ENCODE measurements at regions not wholly inside any gene's neighbourhood (a gene's known extent, or its start where the extent isn't known, plus 50 kb on each side); places are given as distances from the start of the nearest gene placed in this dataset.

- TF ChIP-seq ZBTB33 (IDR thresholded peaks at IDR 0.05) (no peak), RXRA (IDR thresholded peaks at IDR 0.05) (no peak), NR2F2 (IDR thresholded peaks at IDR 0.05) (no peak), YY1 (IDR thresholded peaks at IDR 0.05) (no peak), TAF1 (conservative IDR thresholded peaks at IDR 0.05) (no peak)
Measured at GRCh38 chrX:39633293-39633692, 464.5 kb downstream of the BCOR start (continued).

GRCh38 chrX:39636481-39636880, 461.3 kb downstream of the BCOR start:
- Histone ChIP-seq H3K27ac (ENCODE audit: low read depth in 1 of 2, low read length in 2 of 2) (no peak overlapping the region), H3K4me1 (ENCODE audit: control insufficient read depth in 4 of 4, insufficient read depth in 4 of 4, low read length in 3 of 4) (no peaks in the 10 kb centered on the region), H3K36me3 (ENCODE audit: control insufficient read depth in 4 of 4, insufficient read depth in 3 of 4, low read depth in 1 of 4, low read length in 3 of 4) (no peaks in the 10 kb centered on the region), H3K9me3 (ENCODE audit: control insufficient read depth in 4 of 4, low read length in 3 of 4) (peaks cover 0 to 2% (median 0%) of the 10 kb centered on the region in 4 donors), H3K9ac (ENCODE audit: low read depth in 1 of 2, low read length in 2 of 2) (no peak overlapping the region), H3K4me3 (ENCODE audit: low read depth in 1 of 3, low read length in 3 of 3) (no peak overlapping the region), H3K27me3 (ENCODE audit: control insufficient read depth in 4 of 4, insufficient read depth in 4 of 4, low read length in 3 of 4) (no peaks in the 10 kb centered on the region)
- DNase-seq (ENCODE audit: low spot score): no peak
- WGBS: 87% methylated on average over 3 of the region's 3 CpGs
- TF ChIP-seq EGR1 (IDR thresholded peaks at IDR 0.05; ENCODE audit: low read depth in 2 of 2) (no peak), TAF1 (conservative IDR thresholded peaks at IDR 0.05) (no peak), CTCF (IDR thresholded peaks at IDR 0.05; ENCODE audit: low read depth, low read length, missing input control) (no peak), JUND (IDR thresholded peaks at IDR 0.05) (no peak), RAD21 (IDR thresholded peaks at IDR 0.05) (no peak), YY1 (IDR thresholded peaks at IDR 0.05) (no peak), HNF4A (conservative IDR thresholded peaks at IDR 0.05) (no peak), HNF4G (IDR thresholded peaks at IDR 0.05) (no peak), MAX (IDR thresholded peaks at IDR 0.05) (no peak), FOXA2 (IDR thresholded peaks at IDR 0.05) (no peak), NR2F2 (IDR thresholded peaks at IDR 0.05) (no peak), ATF3 (IDR thresholded peaks at IDR 0.05) (no peak), ZBTB33 (IDR thresholded peaks at IDR 0.05) (no peak), REST (IDR thresholded peaks at IDR 0.05) (no peak), RXRA (IDR thresholded peaks at IDR 0.05) (no peak), FOXA1 (IDR thresholded peaks at IDR 0.05) (no peak)
